ENCODE measurements at regions not wholly inside any gene's neighbourhood (a gene's known extent, or its start where the extent isn't known, plus 50 kb on each side); places are given as distances from the start of the nearest gene placed in this dataset.

DNA sequence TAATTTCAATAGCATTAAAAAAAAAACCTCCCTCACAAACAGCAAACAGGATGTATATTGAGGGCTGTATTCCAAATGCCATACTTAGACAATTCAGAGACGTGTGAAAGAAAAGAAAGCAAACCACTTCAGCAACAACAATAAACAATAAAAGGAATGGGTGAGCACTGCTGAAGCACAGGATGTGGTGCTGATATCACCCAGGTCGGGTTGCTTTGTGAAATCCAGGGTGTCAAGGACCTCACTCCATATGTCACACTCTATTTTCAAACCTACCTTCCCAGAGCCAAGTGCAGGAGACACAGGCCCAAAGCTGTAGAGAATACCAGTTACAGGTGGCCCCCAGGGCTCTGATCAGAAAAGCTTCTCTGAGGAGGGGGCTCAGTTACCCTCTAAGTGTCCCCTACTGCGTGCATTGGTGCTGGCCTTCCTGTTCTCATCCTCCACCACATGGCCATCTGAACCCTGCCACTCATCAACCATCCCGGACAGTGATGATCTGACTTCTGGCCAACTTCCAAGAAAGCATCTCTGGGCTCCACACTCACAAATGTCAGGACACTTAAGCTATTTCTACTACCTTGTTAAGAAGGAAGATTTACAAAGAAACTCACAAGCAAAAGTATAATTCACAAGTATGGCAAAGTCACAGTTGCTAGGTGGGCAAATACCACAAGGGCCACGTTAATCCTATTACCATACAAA lies 363.0 kb downstream of the SS18 start:
- H3K27me3 ChIP-seq (ENCODE audit: control insufficient read depth, insufficient read depth, low read length), result peaks cover 3% of the 10 kb centered on the region
- ChIA-PET CTCF (interaction anchor here (1.5 kb wide), 1 partner anchor 105 kb away, joined by 3 read pairs; no protein-coding TSS in a partner anchor), POLR2A (no interaction called here)
- no peaks in the 10 kb centered on the region for H3K9me3 ChIP-seq (ENCODE audit: control insufficient read depth, insufficient read depth, low read length)
- no peak for DNase-seq (ENCODE audit: low read depth, low spot score)
- H3K4me3 ChIP-seq (ENCODE audit: low read depth, low read length), result no peak overlapping the region
- no peak overlapping the region for H3K27ac ChIP-seq (ENCODE audit: low read depth, low read length)
- TF ChIP-seq, protein P1, sequence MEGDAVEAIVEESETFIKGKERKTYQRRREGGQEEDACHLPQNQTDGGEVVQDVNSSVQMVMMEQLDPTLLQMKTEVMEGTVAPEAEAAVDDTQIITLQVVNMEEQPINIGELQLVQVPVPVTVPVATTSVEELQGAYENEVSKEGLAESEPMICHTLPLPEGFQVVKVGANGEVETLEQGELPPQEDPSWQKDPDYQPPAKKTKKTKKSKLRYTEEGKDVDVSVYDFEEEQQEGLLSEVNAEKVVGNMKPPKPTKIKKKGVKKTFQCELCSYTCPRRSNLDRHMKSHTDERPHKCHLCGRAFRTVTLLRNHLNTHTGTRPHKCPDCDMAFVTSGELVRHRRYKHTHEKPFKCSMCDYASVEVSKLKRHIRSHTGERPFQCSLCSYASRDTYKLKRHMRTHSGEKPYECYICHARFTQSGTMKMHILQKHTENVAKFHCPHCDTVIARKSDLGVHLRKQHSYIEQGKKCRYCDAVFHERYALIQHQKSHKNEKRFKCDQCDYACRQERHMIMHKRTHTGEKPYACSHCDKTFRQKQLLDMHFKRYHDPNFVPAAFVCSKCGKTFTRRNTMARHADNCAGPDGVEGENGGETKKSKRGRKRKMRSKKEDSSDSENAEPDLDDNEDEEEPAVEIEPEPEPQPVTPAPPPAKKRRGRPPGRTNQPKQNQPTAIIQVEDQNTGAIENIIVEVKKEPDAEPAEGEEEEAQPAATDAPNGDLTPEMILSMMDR (IDR thresholded peaks at IDR 0.05; ENCODE audit: low read depth, low read length), result no peak

- ChIA-PET POLR2A (no interaction called here), CTCF (no interaction called here)
- Histone ChIP-seq H3K27ac (ENCODE audit: low read depth, low read length) (peak overlapping the region; percentile 21), H3K9me3 (ENCODE audit: control insufficient read depth, insufficient read depth, low read length) (no peaks in the 10 kb centered on the region), H3K27me3 (ENCODE audit: control insufficient read depth, insufficient read depth, low read length) (peaks cover 3% of the 10 kb centered on the region), H3K4me3 (ENCODE audit: low read depth, low read length) (no peak overlapping the region)
- DNase-seq (ENCODE audit: low read depth, low spot score), result peak; percentile 8
- TF ChIP-seq, protein P1 (IDR thresholded peaks at IDR 0.05; ENCODE audit: low read depth, low read length), result peak; percentile 20; the same call in 1 of the 2 replicates
These were observed 364.1 kb downstream of the SS18 start for GRCh38 chr18:25726298-25726697.

- no peak for DNase-seq (ENCODE audit: low read depth, low spot score)
- H3K27me3 ChIP-seq (ENCODE audit: control insufficient read depth, insufficient read depth, low read length), result peaks cover 3% of the 10 kb centered on the region
- no peak overlapping the region for H3K4me3 ChIP-seq (ENCODE audit: low read depth, low read length)
- H3K27ac ChIP-seq (ENCODE audit: low read depth, low read length), result no peak overlapping the region
- no peaks in the 10 kb centered on the region for H3K9me3 ChIP-seq (ENCODE audit: control insufficient read depth, insufficient read depth, low read length)
- POLR2A ChIA-PET, result no interaction called here
- TF ChIP-seq, protein P1 (IDR thresholded peaks at IDR 0.05; ENCODE audit: low read depth, low read length), result no peak
- CTCF ChIA-PET, result no interaction called here
These were observed 364.9 kb downstream of the SS18 start for GRCh38 chr18:25725501-25725900.

GRCh38 chr18:25724997-25725396 lies 365.4 kb downstream of the SS18 start:
- CTCF ChIA-PET, result no interaction called here
- no peak overlapping the region for H3K27ac ChIP-seq (ENCODE audit: low read depth, low read length)
- TF ChIP-seq, protein P1 (IDR thresholded peaks at IDR 0.05; ENCODE audit: low read depth, low read length), result no peak
- POLR2A ChIA-PET, result no interaction called here
- DNase-seq (ENCODE audit: low read depth, low spot score), result no peak
- H3K9me3 ChIP-seq (ENCODE audit: control insufficient read depth, insufficient read depth, low read length), result no peaks in the 10 kb centered on the region
- H3K27me3 ChIP-seq (ENCODE audit: control insufficient read depth, insufficient read depth, low read length), result peaks cover 3% of the 10 kb centered on the region
- H3K4me3 ChIP-seq (ENCODE audit: low read depth, low read length), result no peak overlapping the region

DNA sequence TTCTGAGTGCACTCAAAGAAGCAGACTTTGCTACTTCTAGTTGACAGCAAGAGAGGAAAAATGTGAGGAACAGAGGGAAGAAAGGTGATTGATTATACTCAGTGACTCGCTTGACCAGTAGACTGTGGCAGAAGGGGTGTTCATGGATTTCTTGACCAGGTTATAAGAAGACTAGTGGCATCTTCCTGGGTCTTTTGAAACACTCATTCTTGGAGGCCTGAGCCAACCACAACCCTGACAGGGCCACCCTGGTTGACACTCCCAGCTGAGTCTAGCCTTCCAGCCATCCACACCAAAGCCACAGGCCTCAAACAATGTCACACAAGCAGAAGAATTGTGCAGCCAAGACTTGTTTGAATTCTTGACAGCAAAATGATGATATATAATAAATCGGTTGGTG lies 366.3 kb downstream of the SS18 start:
- CTCF ChIA-PET, result no interaction called here
- POLR2A ChIA-PET, result no interaction called here
- no peaks in the 10 kb centered on the region for H3K27me3 ChIP-seq (ENCODE audit: control insufficient read depth, insufficient read depth, low read length)
- no peaks in the 10 kb centered on the region for H3K9me3 ChIP-seq (ENCODE audit: control insufficient read depth, insufficient read depth, low read length)
- TF ChIP-seq, protein P1 (IDR thresholded peaks at IDR 0.05; ENCODE audit: low read depth, low read length), result no peak
- no peak overlapping the region for H3K27ac ChIP-seq (ENCODE audit: low read depth, low read length)
- DNase-seq (ENCODE audit: low read depth, low spot score), result no peak
- no peak overlapping the region for H3K4me3 ChIP-seq (ENCODE audit: low read depth, low read length)

Data from AG04450 (cell line).